Hypothalamus (tissue), 51 donors: ENCODE measurements at regions not wholly inside any gene's neighbourhood (a gene's known extent, or its start where the extent isn't known, plus 50 kb on each side); places are given as distances from the start of the nearest gene placed in this dataset.

Experiments used
- DNase-seq, 51 donors: peaks; one replicate each; lab custom pipeline; 2025; lab: John Stamatoyannopoulos, UW

- DNase-seq = no peak
Observed at GRCh38 chr10:129343141-129343540, 123.9 kb upstream of the MGMT start.

- DNase-seq = no peak
Observed at GRCh38 chr10:129344103-129344502, 122.9 kb upstream of the MGMT start.

- no peak for DNase-seq
Observed at GRCh38 chr10:129344731-129345355, 122.2 kb upstream of the MGMT start.

GRCh38 chr10:129345763-129346162 lies 121.3 kb upstream of the MGMT start:
- no peak for DNase-seq

GRCh38 chr10:129350690-129351089 lies 116.4 kb upstream of the MGMT start:
- DNase-seq = no peak

- no peak for DNase-seq
Observed at GRCh38 chr10:129353101-129353500, 113.9 kb upstream of the MGMT start.

GRCh38 chr10:129360046-129360445 lies 107.0 kb upstream of the MGMT start:
- DNase-seq = no peak

- DNase-seq = no peak
Observed at GRCh38 chr10:129361676-129362376, 105.2 kb upstream of the MGMT start.

GRCh38 chr10:129364949-129365348 lies 102.1 kb upstream of the MGMT start:
- DNase-seq = no peak

GRCh38 chr10:129365767-129366402 lies 101.2 kb upstream of the MGMT start:
- no peak for DNase-seq

- no peak for DNase-seq
Observed at GRCh38 chr10:129366450-129366849, 100.6 kb upstream of the MGMT start.

GRCh38 chr10:129369566-129369965 lies 97.5 kb upstream of the MGMT start:
- DNase-seq = no peak

GRCh38 chr10:129371541-129371940 lies 95.5 kb upstream of the MGMT start:
- no peak for DNase-seq

- DNase-seq = no peak
Observed at GRCh38 chr10:129372172-129372571, 94.9 kb upstream of the MGMT start.

- no peak for DNase-seq
Observed at GRCh38 chr10:129373231-129373630, 93.8 kb upstream of the MGMT start.

GRCh38 chr10:129373718-129374117 lies 93.3 kb upstream of the MGMT start:
- DNase-seq = no peak

- no peak for DNase-seq
Observed at GRCh38 chr10:129375171-129375570, 91.9 kb upstream of the MGMT start.

- no peak for DNase-seq
Observed at GRCh38 chr10:129375912-129376311, 91.1 kb upstream of the MGMT start.

GRCh38 chr10:129380279-129380678 lies 86.8 kb upstream of the MGMT start:
- no peak for DNase-seq

- no peak for DNase-seq
Observed at GRCh38 chr10:129381741-129382140, 85.3 kb upstream of the MGMT start.

GRCh38 chr10:129382401-129382800 lies 84.6 kb upstream of the MGMT start:
- no peak for DNase-seq

GRCh38 chr10:129383651-129384050 lies 83.4 kb upstream of the MGMT start:
- DNase-seq = no peak
